Fibroblast of upper back skin (primary cell): ENCODE measurements at regions not wholly inside any gene's neighbourhood (a gene's known extent, or its start where the extent isn't known, plus 50 kb on each side); places are given as distances from the start of the nearest gene placed in this dataset.

ENCODE experiments used
- DNase-seq: peaks from one replicate; pipeline ENCODE4 v3.0.0-alpha.2; 2013

DNA sequence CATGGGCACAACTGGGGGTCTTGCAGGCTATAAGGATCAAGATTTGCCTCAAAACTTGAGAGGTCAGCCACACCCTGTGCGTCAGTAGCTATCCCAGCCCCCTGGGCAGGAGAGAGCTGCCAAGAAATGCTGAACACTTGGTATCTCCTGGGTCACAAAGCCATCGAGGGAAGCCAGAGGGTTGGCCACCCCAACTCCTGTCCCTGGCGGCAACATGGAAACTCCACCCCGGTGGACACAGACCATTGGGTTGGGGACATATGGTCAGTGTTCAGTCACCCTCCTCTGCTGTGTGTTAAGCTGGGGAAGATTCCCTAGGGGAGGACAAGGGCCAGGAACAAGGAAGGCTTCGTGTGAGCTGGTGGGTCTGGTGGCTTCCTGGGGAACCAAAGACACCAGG, 140.6 kb downstream of the C5orf15 start:
- no peak for DNase-seq

DNA sequence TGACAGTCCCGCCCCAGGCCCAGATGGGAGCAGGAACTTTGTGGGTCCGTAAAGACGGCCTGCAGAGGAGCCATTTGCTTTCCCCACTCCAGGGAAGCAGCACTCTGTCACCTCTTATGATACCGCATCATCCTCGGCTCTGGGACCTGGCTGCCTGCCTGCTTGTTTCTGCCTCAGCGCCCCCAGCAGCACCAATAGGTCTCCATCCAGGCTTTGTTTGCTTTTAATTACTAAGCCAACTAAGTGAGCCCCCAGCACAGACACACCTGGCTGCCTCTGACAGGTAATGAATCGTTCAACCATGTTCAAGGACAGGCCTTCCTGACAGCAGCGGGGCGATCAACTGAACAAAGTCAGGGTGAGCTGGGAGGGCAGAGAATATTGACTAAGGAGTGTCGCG, 141.4 kb downstream of the C5orf15 start:
- DNase-seq: no peak

DNA sequence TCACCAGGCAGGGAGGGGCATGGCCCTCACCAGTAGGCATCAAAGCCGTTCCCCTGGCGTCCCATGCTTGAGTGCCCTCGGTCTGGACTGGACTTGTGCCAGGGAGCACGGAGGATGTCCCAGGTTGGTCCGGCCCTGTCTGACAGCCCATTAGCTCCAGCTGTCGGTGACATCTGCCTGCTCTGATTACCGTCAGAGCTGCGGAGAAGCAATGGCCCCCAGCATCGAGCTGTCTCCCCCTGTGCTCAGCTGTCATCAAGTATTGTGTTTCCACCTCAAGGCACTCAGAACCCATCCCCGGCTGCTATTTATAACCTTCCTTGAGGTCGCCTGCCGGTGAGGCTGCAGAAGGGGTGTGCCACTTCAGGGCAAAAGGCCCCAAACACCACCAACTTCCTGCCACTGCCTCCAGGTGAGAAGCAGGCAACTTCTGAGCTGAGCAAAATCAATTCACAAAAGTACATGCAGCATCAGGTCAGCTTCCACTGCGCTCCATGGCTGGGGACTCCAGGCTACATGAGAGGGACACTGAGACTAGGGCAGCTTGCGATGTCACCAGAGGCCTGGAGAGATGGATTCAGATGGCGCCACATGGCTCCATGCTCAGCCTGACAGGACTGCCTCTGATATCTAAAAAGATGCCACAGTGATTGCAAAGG, 142.7 kb downstream of the C5orf15 start:
- DNase-seq: no peak

DNA sequence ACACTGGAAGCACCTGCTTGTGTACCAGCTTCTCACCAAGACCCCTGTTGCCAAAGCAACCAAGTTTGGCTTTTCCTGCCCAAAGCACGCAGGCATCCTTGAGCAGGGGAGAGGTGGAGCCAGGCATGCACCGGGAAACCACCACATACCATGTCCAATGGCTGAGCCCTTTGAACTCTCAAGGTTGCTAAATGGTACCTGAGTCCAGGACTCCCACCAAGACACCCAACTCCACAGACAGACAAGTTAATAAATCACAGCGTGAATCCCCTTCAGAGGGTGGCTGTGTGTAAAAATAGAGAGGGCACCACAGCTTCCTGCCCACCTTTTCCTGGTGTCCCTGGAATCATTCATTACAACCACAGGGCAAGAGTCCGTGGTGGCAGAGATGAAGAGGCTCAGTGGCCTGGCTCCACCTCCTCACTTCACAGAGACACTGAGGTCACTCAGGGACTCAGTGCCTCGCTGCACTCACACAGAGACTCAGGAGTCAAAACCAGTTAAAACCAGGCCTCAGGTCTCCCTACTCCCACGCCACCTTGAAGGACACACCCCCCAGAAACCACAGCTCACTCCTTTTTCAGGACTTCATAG, 143.7 kb downstream of the C5orf15 start:
- DNase-seq: no peak

DNA sequence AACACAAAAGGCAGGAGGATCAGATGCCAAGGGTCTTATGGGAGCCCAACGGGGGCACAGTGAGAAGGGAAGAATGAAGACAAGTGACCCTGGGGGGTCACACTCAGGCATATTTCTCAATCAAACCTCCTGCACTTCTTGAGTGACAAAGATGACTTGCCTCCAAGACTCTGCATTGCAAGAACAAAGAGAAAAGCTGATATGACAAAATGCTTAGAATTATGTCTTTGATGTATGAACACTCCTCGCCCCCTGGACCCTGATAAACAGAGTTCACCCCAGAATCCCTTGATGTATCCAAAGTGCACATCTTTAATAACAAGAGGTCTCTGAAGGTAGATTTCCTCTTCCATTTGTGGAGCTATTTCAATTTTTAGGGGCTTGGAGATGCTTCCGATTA, 146.5 kb downstream of the C5orf15 start:
- DNase-seq: no peak

DNA sequence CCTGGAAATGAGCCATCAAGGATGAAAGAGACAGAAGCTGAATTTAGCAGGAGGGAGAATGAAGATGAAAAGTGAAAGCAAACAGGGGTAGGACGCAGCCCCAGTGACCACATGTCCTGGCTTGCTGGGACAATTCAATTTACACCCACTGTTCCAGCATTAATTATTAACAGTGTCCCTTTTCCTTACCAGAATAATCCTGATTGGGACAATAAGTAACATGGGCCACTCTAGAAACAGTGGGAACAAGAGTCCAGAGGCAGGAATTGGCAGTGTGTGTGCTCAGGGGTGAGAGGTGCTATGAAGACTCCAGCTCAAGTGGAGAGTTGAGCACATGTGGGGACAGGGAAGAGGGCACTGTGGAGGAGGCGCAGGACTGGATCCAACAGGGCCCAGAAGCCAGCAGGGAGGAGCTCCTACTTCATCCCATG, 147.1 kb downstream of the C5orf15 start:
- no peak for DNase-seq

DNA sequence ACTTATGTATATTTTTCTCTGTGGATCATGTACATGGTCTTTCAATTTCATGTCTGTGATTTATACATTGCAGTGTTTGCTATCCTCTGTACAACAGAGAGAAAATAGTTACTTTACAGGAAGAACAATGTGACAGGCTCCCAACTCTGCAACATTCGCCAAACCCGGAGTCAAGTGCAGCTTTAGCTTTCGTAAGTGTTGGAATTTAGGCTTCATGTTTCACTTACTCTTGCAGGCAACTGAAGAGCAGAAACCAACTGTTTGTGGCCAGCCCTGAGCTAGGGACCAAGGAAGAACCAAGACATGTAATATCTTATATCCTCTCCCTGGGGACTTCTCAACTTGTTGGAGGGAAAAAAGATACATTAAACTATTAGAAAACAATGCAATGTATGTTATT, 147.9 kb downstream of the C5orf15 start:
- no peak for DNase-seq

DNA sequence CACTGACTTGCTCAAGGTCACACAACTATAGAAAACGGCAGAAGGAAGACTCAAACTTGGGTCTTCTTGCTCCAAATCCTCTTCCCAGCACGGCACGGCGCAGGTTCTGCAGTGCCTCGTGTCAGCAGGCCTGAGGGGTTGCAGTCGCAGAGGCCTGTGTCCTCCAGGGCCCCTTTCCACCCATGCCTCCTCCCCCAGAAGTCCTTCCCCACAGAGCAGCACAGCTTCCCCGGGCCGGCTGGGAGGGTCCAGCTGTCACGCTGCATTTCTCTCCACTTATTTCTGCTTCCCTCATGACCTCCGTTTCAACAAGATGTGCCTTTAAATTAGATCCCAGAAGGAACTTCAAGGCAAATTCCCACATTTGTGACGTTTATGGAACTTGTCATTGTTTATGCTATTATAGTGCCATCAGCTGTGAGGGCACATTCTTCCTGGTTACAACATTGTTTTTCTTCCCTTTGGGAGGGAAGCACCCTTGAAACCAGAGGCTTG, 148.4 kb downstream of the C5orf15 start:
- DNase-seq: no peak

DNA sequence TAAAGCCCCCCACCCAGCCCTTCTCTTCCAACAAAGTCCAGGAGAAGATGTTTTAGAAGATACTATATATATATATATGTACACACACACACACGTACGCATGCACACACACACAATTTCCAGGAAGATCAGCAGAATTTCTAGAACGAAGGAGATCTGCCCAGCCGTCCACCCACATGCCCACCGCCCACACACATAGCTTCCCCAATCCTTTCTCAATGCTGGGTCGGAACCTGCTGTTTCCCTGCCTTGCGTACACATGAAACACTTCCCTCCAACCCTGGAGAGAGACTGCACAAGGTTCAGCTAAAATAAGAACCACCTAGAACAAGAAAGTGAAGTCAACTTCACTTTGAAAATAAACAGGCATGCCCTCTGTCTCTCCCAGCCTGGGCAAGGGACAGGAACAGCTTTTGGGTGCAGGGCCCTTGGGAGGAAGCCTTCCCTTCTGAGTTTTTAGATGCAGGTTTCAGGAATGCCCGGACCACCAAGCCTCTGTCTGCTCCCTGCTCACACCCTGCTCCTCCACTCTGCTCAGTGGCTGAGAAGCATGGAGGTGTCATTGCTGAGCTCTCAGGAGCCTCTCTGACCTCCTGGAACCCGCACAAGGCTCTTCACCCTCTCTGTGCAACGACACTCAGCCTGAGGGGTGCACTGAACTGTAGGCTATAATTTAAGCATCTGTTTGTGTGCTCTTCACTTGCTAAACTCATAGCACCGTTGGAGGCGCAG, 149.4 kb downstream of the C5orf15 start:
- no peak for DNase-seq

DNA sequence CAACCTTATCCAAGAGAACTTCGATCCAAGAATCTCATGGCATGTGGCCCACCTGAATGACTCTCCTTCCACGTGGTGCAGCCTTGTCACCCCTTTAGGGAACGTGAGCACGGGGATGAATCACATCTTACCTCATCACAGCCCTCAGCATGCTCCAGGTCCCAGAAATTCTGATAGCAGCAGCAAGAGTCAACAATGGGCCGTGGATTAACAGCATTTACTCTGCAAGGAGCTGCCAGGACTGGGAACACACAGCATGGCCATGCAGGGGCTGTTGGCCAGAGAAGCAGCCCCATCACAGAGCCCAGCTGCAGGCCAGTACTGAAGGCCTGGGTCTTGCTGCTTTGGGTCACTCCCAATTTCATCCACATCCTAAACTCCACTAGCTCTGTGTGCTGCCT, 150.4 kb downstream of the C5orf15 start:
- DNase-seq: peak; percentile 21

DNA sequence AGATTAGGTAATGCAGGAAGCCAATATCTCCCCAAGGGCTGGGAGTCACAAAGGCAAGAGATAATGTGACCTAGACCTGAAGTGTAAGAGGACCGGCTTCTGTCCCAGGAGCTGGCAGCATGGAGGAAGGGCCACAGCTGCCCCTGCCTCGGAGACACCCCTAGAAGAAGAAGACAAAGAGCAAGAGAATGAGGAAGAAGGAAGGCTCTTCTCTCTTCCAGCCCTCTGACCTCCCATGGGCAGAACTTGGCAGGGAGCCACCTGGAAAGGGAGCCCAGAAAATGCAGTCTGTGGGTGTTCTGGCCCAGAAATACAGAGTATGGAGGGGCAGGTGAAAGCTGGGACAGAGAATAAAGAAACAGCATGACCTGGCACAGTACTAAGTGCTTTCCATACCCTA, 151.0 kb downstream of the C5orf15 start:
- DNase-seq: no peak

DNA sequence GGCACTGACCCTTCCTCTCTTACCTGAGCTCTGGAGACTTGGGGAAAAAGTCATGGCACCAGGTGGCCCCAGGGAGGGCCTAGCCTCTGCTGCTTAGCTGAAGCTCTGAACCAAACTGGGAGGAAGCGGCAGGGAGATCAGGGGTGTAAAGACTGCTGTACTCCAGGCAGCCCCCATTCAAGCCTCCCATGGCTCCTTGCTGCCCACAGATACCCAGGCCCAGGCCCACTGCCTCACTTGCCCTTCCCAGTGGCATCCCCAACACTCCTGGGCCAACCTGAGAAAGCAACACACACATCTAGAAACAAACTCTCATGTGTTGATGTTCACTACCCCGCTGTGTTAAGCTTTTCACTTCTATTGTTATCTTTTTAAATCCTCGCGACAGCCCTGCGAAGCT, 151.6 kb downstream of the C5orf15 start:
- DNase-seq: no peak

DNA sequence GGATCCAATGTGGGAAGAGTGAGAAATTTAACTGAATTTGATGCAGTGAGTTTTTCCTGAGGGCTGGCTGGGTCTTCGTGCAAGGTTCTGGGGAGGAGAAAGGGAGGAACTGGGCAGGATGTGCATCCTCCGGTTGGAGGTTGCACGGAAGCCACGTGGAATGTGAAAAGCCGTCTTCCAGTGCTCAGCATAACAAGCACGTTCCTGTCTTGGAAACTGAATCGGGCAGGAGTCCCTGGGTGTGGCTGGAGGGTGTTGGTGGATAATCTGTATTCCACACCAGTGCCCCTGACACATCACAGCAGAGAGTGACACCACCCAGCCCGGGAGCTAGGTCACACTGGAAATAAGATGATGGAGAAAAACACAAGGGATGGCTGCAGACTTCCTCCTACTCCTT, 154.3 kb downstream of the C5orf15 start:
- DNase-seq: no peak

DNA sequence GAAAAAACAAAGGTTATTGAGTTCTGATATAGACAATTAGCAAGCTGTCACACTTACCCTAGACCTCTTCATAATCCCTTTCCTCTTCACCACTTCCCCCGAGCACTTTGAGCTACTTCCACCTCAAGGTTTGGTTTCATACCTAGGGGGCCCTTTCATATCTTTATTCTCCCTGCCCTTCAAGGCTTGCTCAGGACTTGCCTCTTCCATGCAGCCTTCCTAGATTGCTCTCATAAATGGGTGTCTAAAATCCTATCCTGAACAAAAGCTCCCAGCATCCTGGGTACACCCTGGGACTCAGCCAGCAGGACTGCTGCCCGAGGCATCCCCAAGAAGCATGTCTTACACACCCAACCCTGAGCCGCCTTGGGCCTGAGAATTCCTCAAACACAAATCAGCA, 157.3 kb downstream of the C5orf15 start:
- no peak for DNase-seq

DNA sequence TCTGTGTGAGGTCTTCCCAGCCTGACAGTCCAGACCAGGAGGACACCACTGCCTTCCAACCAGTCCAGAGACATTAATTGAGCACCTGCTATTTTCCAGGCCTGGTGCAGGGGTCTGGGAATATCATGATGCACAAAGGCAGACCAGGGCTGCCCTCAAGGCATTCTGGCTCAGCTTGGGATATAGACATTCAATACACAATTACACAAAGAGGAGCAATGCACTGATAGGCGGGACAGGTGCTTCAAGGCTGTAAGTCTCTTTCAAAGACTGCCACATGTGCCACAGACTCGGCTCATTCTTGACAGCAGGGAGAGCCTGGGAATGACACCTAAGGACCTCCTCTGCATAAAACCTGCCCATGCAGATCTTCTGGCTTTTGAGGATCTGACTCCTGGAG, 158.6 kb downstream of the C5orf15 start:
- no peak for DNase-seq

DNA sequence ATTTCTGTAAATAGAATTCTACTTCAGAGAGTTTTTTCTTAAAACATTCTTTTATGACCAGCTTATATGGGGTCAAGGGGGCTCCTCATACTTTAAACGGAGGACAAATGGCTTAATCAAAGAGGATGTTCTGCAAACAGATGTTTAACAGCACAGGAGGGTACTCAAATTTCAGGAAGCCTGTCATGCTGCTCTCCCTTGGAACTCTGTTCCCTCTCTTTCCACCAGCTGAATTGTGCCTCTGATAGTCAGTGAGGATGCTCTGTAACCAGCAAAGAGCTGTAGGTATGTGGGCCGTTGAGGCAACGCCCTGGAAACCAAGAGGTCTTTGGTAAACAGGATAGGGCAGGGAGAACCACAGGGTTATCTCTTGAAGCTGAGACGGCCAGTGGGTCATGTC, 161.1 kb downstream of the C5orf15 start:
- DNase-seq: no peak

DNA sequence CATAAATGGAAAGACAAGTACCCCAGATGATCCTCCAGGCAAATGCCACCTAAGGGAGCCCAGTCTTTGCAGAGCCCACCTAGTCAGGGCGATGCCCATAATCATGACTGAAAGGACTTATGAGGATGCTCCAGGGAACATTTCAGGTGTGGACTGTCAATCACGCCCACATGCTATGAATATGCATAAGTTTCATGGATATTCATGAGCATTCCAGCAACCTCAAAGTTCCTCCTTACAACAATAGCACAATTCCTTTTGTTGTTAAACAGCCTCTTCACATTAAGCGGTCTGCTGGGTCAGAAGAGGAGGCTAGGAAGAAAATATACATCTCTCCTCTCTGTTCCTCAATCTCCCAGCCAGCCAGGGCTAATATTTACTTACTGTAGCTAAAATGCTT, 161.6 kb downstream of the C5orf15 start:
- DNase-seq: no peak

DNA sequence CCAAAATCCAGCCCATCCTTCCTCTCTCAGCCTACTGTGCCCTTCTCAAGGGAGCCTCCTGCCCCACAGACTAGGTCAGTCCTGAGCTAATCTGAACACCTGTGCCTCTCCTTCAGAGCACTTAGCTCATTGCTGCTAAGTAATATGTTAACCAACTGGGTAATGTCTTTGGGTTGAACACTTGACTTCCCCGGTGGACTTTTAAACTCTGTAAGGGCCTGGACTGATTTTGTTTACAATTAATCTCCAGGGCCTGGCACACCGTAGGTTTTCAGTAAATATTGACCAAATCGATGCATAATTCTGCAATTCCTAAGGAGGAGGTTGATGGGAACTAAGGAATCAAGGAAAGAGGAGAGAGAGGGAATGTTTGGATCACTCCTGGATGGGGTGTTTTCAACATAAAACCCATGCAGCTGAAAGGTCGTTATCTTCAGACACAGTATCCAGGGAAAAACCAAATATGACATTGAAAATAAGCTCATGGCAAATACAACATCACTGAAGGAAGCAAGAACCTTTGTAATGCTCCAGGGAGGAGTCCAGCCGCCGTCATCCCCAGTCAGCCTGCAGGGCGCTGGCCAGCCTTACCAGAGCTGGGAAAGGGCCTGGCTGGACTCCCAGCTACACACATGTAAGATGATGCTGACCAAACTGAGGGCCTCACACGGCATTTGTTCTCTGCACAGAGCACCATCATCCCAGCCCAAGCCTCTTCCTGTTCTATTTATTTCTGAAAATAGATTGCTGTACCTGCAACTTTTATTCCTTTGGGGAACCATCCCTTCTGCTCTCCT, 166.3 kb downstream of the C5orf15 start:
- peak; percentile 15 for DNase-seq

DNA sequence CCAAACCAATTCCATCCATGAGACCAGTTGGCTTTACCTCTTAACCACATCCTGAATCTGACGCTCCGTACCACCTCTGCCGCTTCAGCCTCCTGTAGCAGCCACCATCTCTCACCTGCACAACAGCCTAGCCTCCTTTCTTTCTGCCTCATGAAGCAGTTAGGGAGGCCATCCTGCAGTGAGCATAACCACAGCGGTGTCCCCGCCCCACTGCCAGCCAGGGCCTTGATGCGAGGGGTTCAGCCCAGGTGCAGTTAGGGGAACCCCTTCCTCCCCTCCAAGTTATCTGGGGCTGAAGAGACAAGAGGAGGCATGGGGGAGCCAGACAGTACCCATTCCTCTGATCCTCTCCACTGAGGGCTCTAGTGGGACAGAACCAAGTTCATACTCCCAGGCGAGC, 167.0 kb downstream of the C5orf15 start:
- no peak for DNase-seq

DNA sequence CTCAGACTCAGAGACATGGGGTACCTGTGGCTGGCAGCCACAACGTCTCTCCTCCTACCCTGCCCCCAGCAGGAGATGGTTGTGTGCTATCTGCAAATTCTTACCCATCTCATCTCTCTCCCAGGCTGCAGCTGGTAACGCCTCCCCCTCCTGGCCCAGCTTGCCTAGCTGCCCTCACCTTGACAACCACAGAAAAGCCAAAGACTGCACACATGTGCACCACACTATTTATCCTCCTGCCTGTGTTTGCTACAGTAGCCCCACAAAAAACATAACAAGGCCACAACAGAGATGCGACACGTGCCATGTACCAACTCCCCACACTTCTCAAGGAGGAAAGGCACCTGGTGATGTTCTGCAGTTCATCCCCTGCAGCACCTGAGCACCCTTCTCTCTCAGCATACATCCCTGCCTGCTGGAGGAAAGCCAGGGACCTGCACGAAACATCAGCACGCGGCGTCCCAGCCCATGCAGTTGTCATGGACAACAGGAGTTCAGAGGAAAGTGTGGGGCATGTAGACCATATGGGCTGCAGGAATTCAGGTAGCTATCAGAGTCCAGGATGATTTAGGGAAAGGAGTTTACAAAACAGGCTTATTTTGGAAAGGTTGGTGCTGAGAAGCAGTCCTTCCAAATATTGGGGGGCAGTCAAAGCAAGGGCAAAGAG, 168.7 kb downstream of the C5orf15 start:
- DNase-seq: no peak

DNA sequence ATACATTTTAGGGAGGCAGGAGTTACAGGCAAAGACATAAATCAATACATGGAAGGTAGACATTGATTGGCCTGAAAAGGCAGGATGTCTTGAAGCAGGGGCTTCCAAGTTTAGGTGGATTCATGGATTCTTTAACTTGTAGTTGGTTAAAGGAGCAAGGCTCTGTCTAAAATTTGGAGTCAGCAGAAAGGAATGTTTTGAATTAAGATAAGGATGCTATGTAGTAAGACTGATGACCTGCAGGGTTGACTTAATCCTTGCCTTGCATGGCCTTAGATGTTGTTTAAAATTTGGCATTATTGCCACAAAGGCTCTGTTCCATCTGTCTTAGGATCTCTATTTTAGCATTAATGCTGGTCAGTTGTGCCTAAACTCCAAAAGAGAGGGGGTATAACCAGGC, 171.3 kb downstream of the C5orf15 start:
- peak; percentile 33 for DNase-seq

DNA sequence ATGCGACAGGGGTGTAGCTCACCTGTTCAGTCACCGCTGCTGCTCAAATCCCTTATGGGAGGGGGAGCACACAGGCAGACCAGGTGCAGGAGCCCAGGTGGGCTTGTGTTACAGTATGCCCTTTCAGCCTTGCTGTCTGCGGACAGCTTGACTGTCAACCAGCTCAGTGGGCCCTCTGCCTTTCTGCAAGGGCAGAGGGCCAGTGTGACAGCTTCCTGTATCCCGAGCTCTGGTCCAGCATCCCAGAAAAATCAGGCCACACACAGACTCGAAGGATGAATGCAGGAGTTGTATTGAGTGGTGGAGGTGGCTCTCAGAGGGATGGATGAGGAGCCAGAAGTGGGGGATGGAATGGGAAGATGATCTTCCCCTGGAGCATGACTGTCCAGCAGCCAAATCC, 172.2 kb downstream of the C5orf15 start:
- no peak for DNase-seq
